Parathyroid adenoma (tissue), 2 donors: ENCODE measurements at regions not wholly inside any gene's neighbourhood (a gene's known extent, or its start where the extent isn't known, plus 50 kb on each side); places are given as distances from the start of the nearest gene placed in this dataset.

Experiments
- H2AFZ ChIP-seq: fragments of 300-600 bp; sonication (generic); one replicate; pipeline ENCODE4 v1.7.0; 2017; ENCODE audit warnings: antibody characterized with exemption, mild to moderate bottlenecking
- H3K27ac ChIP-seq: fragments of 300-600 bp; sonication (generic); one replicate; pipeline ENCODE4 v1.7.0; 2017
- H3K27me3 ChIP-seq: fragments of 300-600 bp; sonication (generic); one replicate; pipeline ENCODE4 v1.7.0; 2017; ENCODE audit warnings: low read length; ENCODE audit not compliant: control insufficient read depth, insufficient read depth
- H3K36me3 ChIP-seq: fragments of 300-600 bp; sonication (generic); one replicate; pipeline ENCODE4 v1.7.0; 2017; ENCODE audit warnings: low read length; ENCODE audit not compliant: control insufficient read depth, insufficient read depth
- H3K4me1 ChIP-seq: fragments of 300-600 bp; sonication (generic); one replicate; pipeline ENCODE4 v1.7.0; 2017; ENCODE audit warnings: control low read depth
- H3K4me2 ChIP-seq: fragments of 300-600 bp; sonication (generic); one replicate; pipeline ENCODE4 v1.7.0; 2017; ENCODE audit warnings: low read length
- H3K4me3 ChIP-seq: fragments of 300-600 bp; sonication (generic); one replicate; pipeline ENCODE4 v1.7.0; 2017; ENCODE audit warnings: low read depth, low read length
- H3K79me2 ChIP-seq: fragments of 300-600 bp; sonication (generic); one replicate; pipeline ENCODE4 v1.7.0; 2017; ENCODE audit warnings: control low read depth
- H3K9ac ChIP-seq: fragments of 300-600 bp; sonication (generic); one replicate; pipeline ENCODE4 v1.7.0; 2017; ENCODE audit warnings: mild to moderate bottlenecking
- H3K9me3 ChIP-seq: fragments of 300-600 bp; sonication (generic); one replicate; pipeline ENCODE4 v1.7.0; 2017; ENCODE audit warnings: low read length; ENCODE audit not compliant: control insufficient read depth
- CTCF ChIP-seq: fragments of 300-600 bp; sonication (generic); IDR thresholded peaks from one replicate; pipeline ENCODE4 v1.7.0; 2017; ENCODE audit warnings: antibody characterized with exemption, mild to moderate bottlenecking
- donor health status: primary hyperparathyroidism.

- H3K4me3 ChIP-seq: no peak overlapping the region
- H3K27me3 ChIP-seq: no peaks in the 10 kb centered on the region
- TF ChIP-seq CTCF: no peak
Measured at GRCh38 chr5:175803736-175804454, 67.5 kb upstream of the CPLX2 start.

GRCh38 chr5:175805256-175806011 lies 65.9 kb upstream of the CPLX2 start:
- H3K4me1 ChIP-seq: peaks cover 5% of the 10 kb centered on the region
- no peak overlapping the region for H3K27ac ChIP-seq
- no peak for TF ChIP-seq CTCF
- H3K36me3 ChIP-seq: no peaks in the 10 kb centered on the region
- no peaks in the 10 kb centered on the region for H3K9me3 ChIP-seq
- peaks cover 42% of the 10 kb centered on the region for H3K79me2 ChIP-seq
- no peak overlapping the region for H3K4me3 ChIP-seq
- no peak overlapping the region for H2AFZ ChIP-seq
- H3K9ac ChIP-seq: no peak overlapping the region
- H3K27me3 ChIP-seq: no peaks in the 10 kb centered on the region
- H3K4me2 ChIP-seq: no peak overlapping the region

More at GRCh38 chr5:175803736-175804454, 67.5 kb upstream of the CPLX2 start:
- Histone ChIP-seq H3K79me2 (peaks cover 42% of the 10 kb centered on the region), H3K4me2 (no peak overlapping the region), H3K9me3 (no peaks in the 10 kb centered on the region), H3K4me1 (peaks cover 6% of the 10 kb centered on the region), H3K27ac (no peak overlapping the region), H2AFZ (no peak overlapping the region), H3K9ac (no peak overlapping the region), H3K36me3 (no peaks in the 10 kb centered on the region)

GRCh38 chr5:175808711-175809110 lies 62.7 kb upstream of the CPLX2 start:
- H3K4me2 ChIP-seq: no peak overlapping the region
- no peak overlapping the region for H3K4me3 ChIP-seq
- no peak overlapping the region for H3K27ac ChIP-seq
- no peaks in the 10 kb centered on the region for H3K4me1 ChIP-seq
- H3K36me3 ChIP-seq: no peaks in the 10 kb centered on the region
- no peak overlapping the region for H3K9ac ChIP-seq
- TF ChIP-seq CTCF: no peak
- H3K79me2 ChIP-seq: peaks cover 27% of the 10 kb centered on the region
- no peak overlapping the region for H2AFZ ChIP-seq
- H3K27me3 ChIP-seq: no peaks in the 10 kb centered on the region
- H3K9me3 ChIP-seq: no peaks in the 10 kb centered on the region

- no peaks in the 10 kb centered on the region for H3K27me3 ChIP-seq
- H3K9ac ChIP-seq: no peak overlapping the region
- H3K4me1 ChIP-seq: no peaks in the 10 kb centered on the region
- no peak overlapping the region for H3K27ac ChIP-seq
- H3K4me3 ChIP-seq: no peak overlapping the region
- H3K79me2 ChIP-seq: peaks cover 22% of the 10 kb centered on the region
- TF ChIP-seq CTCF: no peak
- H2AFZ ChIP-seq: no peak overlapping the region
- no peaks in the 10 kb centered on the region for H3K9me3 ChIP-seq
- H3K4me2 ChIP-seq: no peak overlapping the region
- no peaks in the 10 kb centered on the region for H3K36me3 ChIP-seq
Measured at GRCh38 chr5:175809531-175810121, 61.8 kb upstream of the CPLX2 start.
